Hepatocyte (in vitro differentiated cells): ENCODE measurements at regions not wholly inside any gene's neighbourhood (a gene's known extent, or its start where the extent isn't known, plus 50 kb on each side); places are given as distances from the start of the nearest gene placed in this dataset.

ENCODE experiments used
- DNase-seq: peaks from one replicate; pipeline ENCODE4 v3.0.0-alpha.2; 2016; ENCODE audit warnings: low spot score
- H2AFZ ChIP-seq: fragments of 200-600 bp; sonication (generic); 2 replicates; pipeline ENCODE4 v1.6.0; 2016; ENCODE audit warnings: antibody characterized with exemption, mild to moderate bottlenecking
- H3K27ac ChIP-seq: fragments of 200-600 bp; sonication (generic); 2 replicates; pipeline ENCODE4 v1.5.1; 2016; ENCODE audit warnings: mild to moderate bottlenecking
- H3K27me3 ChIP-seq: fragments of 200-600 bp; sonication (generic); 2 replicates; pipeline ENCODE4 v1.6.1; 2016
- H3K36me3 ChIP-seq: fragments of 200-600 bp; sonication (generic); replicated peaks from 2 replicates; pipeline ENCODE4 v1.5.1; 2016; ENCODE audit warnings: low read depth; ENCODE audit not compliant: insufficient read depth
- H3K4me1 ChIP-seq: fragments of 200-600 bp; sonication (generic); 2 replicates; pipeline ENCODE4 v1.5.1; 2016; ENCODE audit warnings: mild to moderate bottlenecking, moderate library complexity; ENCODE audit not compliant: insufficient read depth
- H3K4me2 ChIP-seq: fragments of 200-600 bp; sonication (generic); 2 replicates; pipeline ENCODE4 v1.6.0; 2016
- H3K4me3 ChIP-seq: fragments of 200-600 bp; sonication (generic); 2 replicates; pipeline ENCODE4 v1.5.1; 2016; ENCODE audit warnings: mild to moderate bottlenecking
- H3K79me2 ChIP-seq: fragments of 200-600 bp; sonication (generic); 2 replicates; pipeline ENCODE4 v1.6.0; 2017; ENCODE audit warnings: mild to moderate bottlenecking
- H3K9me2 ChIP-seq: fragments of 200-600 bp; sonication (generic); replicated peaks from 2 replicates; pipeline ENCODE4 v1.6.0; 2017; ENCODE audit warnings: mild to moderate bottlenecking; ENCODE audit not compliant: insufficient read depth
- H3K9me3 ChIP-seq: fragments of 200-600 bp; sonication (generic); 2 replicates; pipeline ENCODE4 v1.5.1; 2016; ENCODE audit warnings: low read depth, mild to moderate bottlenecking
- H4K20me1 ChIP-seq: fragments of 200-600 bp; sonication (generic); 2 replicates; pipeline ENCODE4 v1.6.0; 2016; ENCODE audit warnings: mild to moderate bottlenecking; ENCODE audit not compliant: insufficient read depth, poor library complexity, severe bottlenecking
- EZH2 ChIP-seq: fragments of 200-600 bp; sonication (generic); IDR thresholded peaks from 2 replicates; pipeline ENCODE4 v1.6.1; 2016; ENCODE audit warnings: antibody characterized with exemption, mild to moderate bottlenecking, borderline replicate concordance
- EZH2phosphoT487 ChIP-seq: fragments of 200-600 bp; sonication (generic); IDR thresholded peaks from one replicate; pipeline ENCODE4 v1.6.1; 2018; ENCODE audit warnings: antibody characterized with exemption, mild to moderate bottlenecking, low read depth, moderate library complexity; ENCODE audit not compliant: unreplicated experiment, severe bottlenecking
- WGBS: methylation state at CpG from one replicate; pipeline ENCODE4 v1.1.6; 2016; ENCODE audit warnings: low lambda C conversion rate; ENCODE audit errors: missing lambda C conversion rate; 5-methylcytosine and 5-hydroxymethylcytosine counted together
- TF ChIP-seq, protein P1 (sequence below): fragments of 200-600 bp; sonication (generic); IDR thresholded peaks from 2 replicates; pipeline ENCODE4 v1.5.1; 2016; ENCODE audit warnings: antibody characterized with exemption, mild to moderate bottlenecking; ENCODE audit not compliant: poor library complexity

DNA sequence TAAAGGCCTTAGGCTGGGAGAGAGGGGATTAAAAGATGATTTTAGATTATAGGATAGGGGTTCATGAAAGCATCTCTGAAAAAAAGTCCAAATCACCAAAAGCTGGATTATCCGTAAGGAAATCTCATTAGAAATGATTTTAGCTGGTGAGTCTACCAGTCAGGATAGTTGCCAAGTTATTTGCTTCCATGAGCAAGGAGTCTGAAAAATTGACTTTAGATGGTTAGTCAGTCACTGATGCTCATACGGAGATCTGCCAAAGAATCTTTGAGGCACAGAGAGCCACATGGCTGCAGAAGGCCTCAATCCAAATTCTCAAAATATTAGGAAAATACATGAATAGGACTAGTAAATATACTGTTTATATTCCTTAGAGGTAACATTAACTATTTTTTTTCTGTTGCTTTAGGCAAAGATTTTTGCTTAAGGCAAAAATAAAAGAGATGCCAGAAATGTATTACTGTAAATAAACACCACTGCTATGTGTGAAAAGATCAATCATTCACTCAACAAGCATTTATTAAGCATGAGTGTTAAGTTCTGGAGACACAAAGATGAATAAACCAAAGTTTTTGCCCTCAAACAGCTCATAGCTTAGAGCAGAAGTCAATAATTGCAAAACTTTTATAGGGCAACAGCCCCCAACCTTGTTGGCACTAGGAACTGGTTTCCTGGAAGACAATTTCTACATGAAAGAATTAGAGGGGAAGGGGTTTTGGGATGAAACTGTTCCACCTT is 105.2 kb downstream of the BBS10 start:
- H3K9me3 ChIP-seq = no peaks in the 10 kb centered on the region
- no peak for TF ChIP-seq EZH2
- TF ChIP-seq, protein P1, sequence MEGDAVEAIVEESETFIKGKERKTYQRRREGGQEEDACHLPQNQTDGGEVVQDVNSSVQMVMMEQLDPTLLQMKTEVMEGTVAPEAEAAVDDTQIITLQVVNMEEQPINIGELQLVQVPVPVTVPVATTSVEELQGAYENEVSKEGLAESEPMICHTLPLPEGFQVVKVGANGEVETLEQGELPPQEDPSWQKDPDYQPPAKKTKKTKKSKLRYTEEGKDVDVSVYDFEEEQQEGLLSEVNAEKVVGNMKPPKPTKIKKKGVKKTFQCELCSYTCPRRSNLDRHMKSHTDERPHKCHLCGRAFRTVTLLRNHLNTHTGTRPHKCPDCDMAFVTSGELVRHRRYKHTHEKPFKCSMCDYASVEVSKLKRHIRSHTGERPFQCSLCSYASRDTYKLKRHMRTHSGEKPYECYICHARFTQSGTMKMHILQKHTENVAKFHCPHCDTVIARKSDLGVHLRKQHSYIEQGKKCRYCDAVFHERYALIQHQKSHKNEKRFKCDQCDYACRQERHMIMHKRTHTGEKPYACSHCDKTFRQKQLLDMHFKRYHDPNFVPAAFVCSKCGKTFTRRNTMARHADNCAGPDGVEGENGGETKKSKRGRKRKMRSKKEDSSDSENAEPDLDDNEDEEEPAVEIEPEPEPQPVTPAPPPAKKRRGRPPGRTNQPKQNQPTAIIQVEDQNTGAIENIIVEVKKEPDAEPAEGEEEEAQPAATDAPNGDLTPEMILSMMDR = no peak
- TF ChIP-seq EZH2phosphoT487 = no peak
- no peaks in the 10 kb centered on the region for H3K4me1 ChIP-seq
- H2AFZ ChIP-seq = no peak overlapping the region
- H3K27ac ChIP-seq = no peak overlapping the region
- no peaks in the 10 kb centered on the region for H3K27me3 ChIP-seq
- DNase-seq = no peak
- H4K20me1 ChIP-seq = no peaks in the 10 kb centered on the region
- no peak overlapping the region for H3K4me2 ChIP-seq
- H3K36me3 ChIP-seq = no peaks in the 10 kb centered on the region
- H3K79me2 ChIP-seq = no peaks in the 10 kb centered on the region
- 95% methylated on average over 2 of the region's 2 CpGs for WGBS
- no peaks in the 10 kb centered on the region for H3K9me2 ChIP-seq
- no peak overlapping the region for H3K4me3 ChIP-seq

DNA sequence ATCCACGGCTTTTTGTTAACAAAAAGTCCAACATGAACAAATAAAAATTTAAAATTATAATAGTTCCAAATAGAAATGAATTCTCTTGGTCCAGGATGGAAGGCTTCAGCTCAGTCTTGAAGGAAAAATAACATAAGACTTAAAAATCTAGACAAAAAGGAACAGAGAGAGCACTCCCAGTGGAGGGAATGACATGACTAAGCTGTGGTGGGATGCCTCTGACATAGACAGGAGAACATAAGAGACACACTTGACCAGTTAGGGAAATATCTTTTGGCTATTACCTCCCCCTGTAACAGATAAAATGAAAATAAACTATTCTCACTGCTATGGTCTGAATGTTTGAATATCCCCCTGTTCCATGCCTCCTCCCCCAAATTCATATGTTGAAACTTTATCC is 106.8 kb downstream of the BBS10 start:
- DNase-seq = no peak
- no peaks in the 10 kb centered on the region for H3K36me3 ChIP-seq
- TF ChIP-seq EZH2phosphoT487 = no peak
- TF ChIP-seq, protein P1 = no peak
- no peak for TF ChIP-seq EZH2

DNA sequence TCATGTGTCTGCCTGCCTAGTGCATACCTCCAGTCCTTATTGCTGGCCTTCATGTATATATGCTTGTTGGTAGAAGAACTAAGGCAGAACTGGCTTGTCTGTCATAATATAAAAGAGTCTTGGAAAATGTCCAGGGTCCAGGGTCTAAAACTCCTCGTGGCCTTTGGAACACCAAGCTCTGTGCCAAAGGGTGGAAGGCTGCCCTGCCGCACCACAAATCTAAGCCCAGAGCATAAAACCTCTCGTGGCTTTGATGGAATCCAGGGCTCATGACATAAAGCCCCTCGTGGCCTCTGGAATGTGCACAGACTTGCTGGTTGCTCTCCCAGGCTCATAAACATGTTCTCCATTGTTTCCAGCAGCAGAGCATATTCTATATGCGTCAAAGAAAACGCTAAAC is 107.9 kb downstream of the BBS10 start:
- Histone ChIP-seq H3K36me3 (no peaks in the 10 kb centered on the region), H3K4me2 (no peak overlapping the region), H3K27ac (no peak overlapping the region), H3K4me3 (no peak overlapping the region), H3K79me2 (no peaks in the 10 kb centered on the region), H3K27me3 (no peaks in the 10 kb centered on the region), H4K20me1 (no peaks in the 10 kb centered on the region), H3K9me2 (no peaks in the 10 kb centered on the region), H2AFZ (no peak overlapping the region), H3K4me1 (peaks cover 5% of the 10 kb centered on the region), H3K9me3 (no peaks in the 10 kb centered on the region)
- DNase-seq = no peak
- WGBS = 75% methylated on average over 6 of the region's 6 CpGs
- TF ChIP-seq, protein P1 = no peak
- no peak for TF ChIP-seq EZH2phosphoT487
- no peak for TF ChIP-seq EZH2

More for the DNA sequence above, 106.8 kb downstream of the BBS10 start:
- WGBS = 100% methylated on average over 1 of the region's 1 CpG
- Histone ChIP-seq H3K79me2 (no peaks in the 10 kb centered on the region), H3K9me3 (no peaks in the 10 kb centered on the region), H3K4me2 (no peak overlapping the region), H3K27ac (no peak overlapping the region), H3K4me1 (peaks cover 5% of the 10 kb centered on the region), H2AFZ (no peak overlapping the region), H4K20me1 (no peaks in the 10 kb centered on the region), H3K9me2 (no peaks in the 10 kb centered on the region), H3K4me3 (no peak overlapping the region), H3K27me3 (no peaks in the 10 kb centered on the region)
